ENCODE measurements at regions not wholly inside any gene's neighbourhood (a gene's known extent, or its start where the extent isn't known, plus 50 kb on each side); places are given as distances from the start of the nearest gene placed in this dataset.
"Not testable (repeated sequence)": the region's sequence is repeated elsewhere in the genome, so short reads cannot be mapped to it uniquely, and the experiment has no call there.

DNA sequence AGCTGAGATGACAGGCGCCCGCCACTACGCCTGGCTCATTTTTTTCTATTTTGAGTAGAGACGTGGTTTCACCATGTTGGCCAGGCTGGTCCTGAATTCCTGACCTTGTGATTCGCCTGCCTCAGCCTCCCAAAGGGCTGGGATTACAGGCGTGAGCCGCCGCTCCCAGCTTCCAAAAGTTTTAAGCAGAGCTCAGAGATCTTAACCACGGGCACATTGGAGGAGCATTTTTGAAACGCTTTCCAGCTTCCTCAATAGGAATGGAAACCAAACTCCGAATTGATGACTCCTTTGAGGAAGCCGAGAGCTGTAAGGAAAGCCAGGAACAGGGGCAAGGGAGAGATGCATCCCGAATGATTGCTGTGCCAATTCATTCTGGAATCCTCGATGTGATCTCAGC lies 63.8 kb upstream of the ALDH3B2 start:
- TF ChIP-seq, protein P1, sequence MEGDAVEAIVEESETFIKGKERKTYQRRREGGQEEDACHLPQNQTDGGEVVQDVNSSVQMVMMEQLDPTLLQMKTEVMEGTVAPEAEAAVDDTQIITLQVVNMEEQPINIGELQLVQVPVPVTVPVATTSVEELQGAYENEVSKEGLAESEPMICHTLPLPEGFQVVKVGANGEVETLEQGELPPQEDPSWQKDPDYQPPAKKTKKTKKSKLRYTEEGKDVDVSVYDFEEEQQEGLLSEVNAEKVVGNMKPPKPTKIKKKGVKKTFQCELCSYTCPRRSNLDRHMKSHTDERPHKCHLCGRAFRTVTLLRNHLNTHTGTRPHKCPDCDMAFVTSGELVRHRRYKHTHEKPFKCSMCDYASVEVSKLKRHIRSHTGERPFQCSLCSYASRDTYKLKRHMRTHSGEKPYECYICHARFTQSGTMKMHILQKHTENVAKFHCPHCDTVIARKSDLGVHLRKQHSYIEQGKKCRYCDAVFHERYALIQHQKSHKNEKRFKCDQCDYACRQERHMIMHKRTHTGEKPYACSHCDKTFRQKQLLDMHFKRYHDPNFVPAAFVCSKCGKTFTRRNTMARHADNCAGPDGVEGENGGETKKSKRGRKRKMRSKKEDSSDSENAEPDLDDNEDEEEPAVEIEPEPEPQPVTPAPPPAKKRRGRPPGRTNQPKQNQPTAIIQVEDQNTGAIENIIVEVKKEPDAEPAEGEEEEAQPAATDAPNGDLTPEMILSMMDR (IDR thresholded peaks at IDR 0.05) = not testable (repeated sequence)
- not testable (repeated sequence) for TF ChIP-seq ZFX (IDR thresholded peaks at IDR 0.05; ENCODE audit: borderline replicate concordance)

Data from 22Rv1 (cell line).